ENCODE measurements at regions not wholly inside any gene's neighbourhood (a gene's known extent, or its start where the extent isn't known, plus 50 kb on each side); places are given as distances from the start of the nearest gene placed in this dataset.

DNA sequence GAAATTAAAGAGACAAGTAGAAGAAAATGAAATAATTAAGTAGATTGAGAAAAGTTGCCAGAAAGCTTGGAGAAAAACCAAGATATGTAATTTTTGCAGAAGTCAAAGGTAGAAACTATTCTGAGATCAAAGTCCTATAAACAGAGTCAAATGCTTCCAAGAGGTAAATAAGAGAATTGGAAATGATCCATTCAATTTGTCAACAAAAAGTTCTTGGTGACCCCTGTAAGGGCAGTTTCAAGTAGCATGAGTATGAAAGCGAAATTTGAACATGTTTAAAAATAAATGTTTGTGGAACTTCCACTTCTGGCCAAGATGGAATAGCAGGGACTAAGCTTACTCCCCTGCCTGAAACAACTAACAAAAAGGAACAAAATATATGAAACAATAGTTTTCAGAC, 562.0 kb downstream of the SMARCA1 start:
- TF ChIP-seq, protein P1, sequence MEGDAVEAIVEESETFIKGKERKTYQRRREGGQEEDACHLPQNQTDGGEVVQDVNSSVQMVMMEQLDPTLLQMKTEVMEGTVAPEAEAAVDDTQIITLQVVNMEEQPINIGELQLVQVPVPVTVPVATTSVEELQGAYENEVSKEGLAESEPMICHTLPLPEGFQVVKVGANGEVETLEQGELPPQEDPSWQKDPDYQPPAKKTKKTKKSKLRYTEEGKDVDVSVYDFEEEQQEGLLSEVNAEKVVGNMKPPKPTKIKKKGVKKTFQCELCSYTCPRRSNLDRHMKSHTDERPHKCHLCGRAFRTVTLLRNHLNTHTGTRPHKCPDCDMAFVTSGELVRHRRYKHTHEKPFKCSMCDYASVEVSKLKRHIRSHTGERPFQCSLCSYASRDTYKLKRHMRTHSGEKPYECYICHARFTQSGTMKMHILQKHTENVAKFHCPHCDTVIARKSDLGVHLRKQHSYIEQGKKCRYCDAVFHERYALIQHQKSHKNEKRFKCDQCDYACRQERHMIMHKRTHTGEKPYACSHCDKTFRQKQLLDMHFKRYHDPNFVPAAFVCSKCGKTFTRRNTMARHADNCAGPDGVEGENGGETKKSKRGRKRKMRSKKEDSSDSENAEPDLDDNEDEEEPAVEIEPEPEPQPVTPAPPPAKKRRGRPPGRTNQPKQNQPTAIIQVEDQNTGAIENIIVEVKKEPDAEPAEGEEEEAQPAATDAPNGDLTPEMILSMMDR (IDR thresholded peaks at IDR 0.05): no peak
- TF ChIP-seq HOXA7 (CRISPR knock-in tag; IDR thresholded peaks at IDR 0.05) (no peak), CHD2 (IDR thresholded peaks at IDR 0.05; ENCODE audit: low read length, partially characterized antibody) (no peak), ESRRA (IDR thresholded peaks at IDR 0.05; ENCODE audit: borderline replicate concordance, low read length) (no peak), POLR2A (IDR thresholded peaks at IDR 0.05; ENCODE audit: low read length) (no peak)
- TF ChIP-seq, protein P2, sequence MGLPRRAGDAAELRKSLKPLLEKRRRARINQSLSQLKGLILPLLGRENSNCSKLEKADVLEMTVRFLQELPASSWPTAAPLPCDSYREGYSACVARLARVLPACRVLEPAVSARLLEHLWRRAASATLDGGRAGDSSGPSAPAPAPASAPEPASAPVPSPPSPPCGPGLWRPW (IDR thresholded peaks at IDR 0.05): no peak
- TF ChIP-seq, protein P3, sequence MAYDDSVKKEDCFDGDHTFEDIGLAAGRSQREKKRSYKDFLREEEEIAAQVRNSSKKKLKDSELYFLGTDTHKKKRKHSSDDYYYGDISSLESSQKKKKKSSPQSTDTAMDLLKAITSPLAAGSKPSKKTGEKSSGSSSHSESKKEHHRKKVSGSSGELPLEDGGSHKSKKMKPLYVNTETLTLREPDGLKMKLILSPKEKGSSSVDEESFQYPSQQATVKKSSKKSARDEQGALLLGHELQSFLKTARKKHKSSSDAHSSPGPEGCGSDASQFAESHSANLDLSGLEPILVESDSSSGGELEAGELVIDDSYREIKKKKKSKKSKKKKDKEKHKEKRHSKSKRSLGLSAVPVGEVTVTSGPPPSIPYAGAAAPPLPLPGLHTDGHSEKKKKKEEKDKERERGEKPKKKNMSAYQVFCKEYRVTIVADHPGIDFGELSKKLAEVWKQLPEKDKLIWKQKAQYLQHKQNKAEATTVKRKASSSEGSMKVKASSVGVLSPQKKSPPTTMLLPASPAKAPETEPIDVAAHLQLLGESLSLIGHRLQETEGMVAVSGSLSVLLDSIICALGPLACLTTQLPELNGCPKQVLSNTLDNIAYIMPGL (CRISPR knock-in tag; IDR thresholded peaks at IDR 0.05; ENCODE audit: borderline replicate concordance): no peak

Data from A549 (cell line).